HEK293 (cell line): ENCODE measurements at regions not wholly inside any gene's neighbourhood (a gene's known extent, or its start where the extent isn't known, plus 50 kb on each side); places are given as distances from the start of the nearest gene placed in this dataset.

ENCODE experiments used
- CTCF ChIA-PET: fragments of 350-600 bp; formaldehyde crosslinking; extraction: SDS; loops from one replicate; lab custom pipeline; 2021; ENCODE audit warnings: antibody characterized with exemption; lab: Yijun Ruan, JAX
- POLR2A ChIA-PET: fragments of 300-600 bp; formaldehyde crosslinking; extraction: SDS; loops from one replicate; lab custom pipeline; 2020; ENCODE audit warnings: antibody characterized with exemption, inconsistent platforms; lab: Yijun Ruan, JAX
- H3K27ac ChIP-seq: fragments of 200-500 bp; sonication (Bioruptor generic); 2 replicates; pipeline ENCODE4 v1.5.1; 2014; ENCODE audit warnings: low read depth, low read length, control low read depth, inconsistent platforms; ENCODE audit errors: extremely low read depth
- H3K36me3 ChIP-seq, 2 experiments: fragments of 200-500 bp in 1 of 2; sonication (Bioruptor generic) in 1 of 2; 1 replicate in 1 of 2; 2 replicates in 1 of 2; pipeline ENCODE4 v1.5.1; 2014 to 2017; ENCODE audit warnings: inconsistent platforms in 2 of 2, low read length in 2 of 2; ENCODE audit not compliant: control insufficient read depth in 2 of 2, insufficient read depth in 1 of 2
- H3K4me1 ChIP-seq: fragments of 200-500 bp; sonication (Bioruptor generic); 2 replicates; pipeline ENCODE4 v1.5.1; 2014; ENCODE audit warnings: mild to moderate bottlenecking, low read length, inconsistent platforms; ENCODE audit not compliant: control insufficient read depth, insufficient read depth
- H3K4me3 ChIP-seq: 2 replicates; pipeline ENCODE4 v1.5.1; 2011; ENCODE audit warnings: low read depth, mild to moderate bottlenecking, control low read depth, low read length, moderate library complexity
- H3K9me3 ChIP-seq: fragments of 200-500 bp; sonication (Bioruptor generic); 2 replicates; pipeline ENCODE4 v1.5.1; 2014; ENCODE audit warnings: low read depth, low read length, inconsistent platforms; ENCODE audit not compliant: control insufficient read depth, insufficient read depth
- ELK4 ChIP-seq: IDR thresholded peaks from 2 replicates; pipeline ENCODE4 v1.6.1; 2011; ENCODE audit warnings: mild to moderate bottlenecking, low read depth, low read length, borderline replicate concordance
- GLI4 ChIP-seq: fragments of 450-650 bp; formaldehyde crosslinking; IDR thresholded peaks from 2 replicates; pipeline ENCODE4 v1.5.1; 2016; ENCODE audit warnings: missing biosample characterization, missing genetic modification characterization
- KLF7 ChIP-seq: fragments of 450-650 bp; formaldehyde crosslinking; IDR thresholded peaks from 2 replicates; pipeline ENCODE4 v1.5.1; 2016; ENCODE audit warnings: missing biosample characterization, missing genetic modification characterization, borderline replicate concordance
- OSR2 ChIP-seq: fragments of 450-650 bp; formaldehyde crosslinking; IDR thresholded peaks from 2 replicates; pipeline ENCODE4 v1.5.1; 2016; ENCODE audit warnings: missing biosample characterization, missing genetic modification characterization
- SALL2 ChIP-seq: fragments of 450-650 bp; formaldehyde crosslinking; IDR thresholded peaks from 2 replicates; pipeline ENCODE4 v1.5.0; 2017; ENCODE audit warnings: missing biosample characterization, mild to moderate bottlenecking, missing genetic modification characterization, borderline replicate concordance
- SCRT2 ChIP-seq: fragments of 450-650 bp; formaldehyde crosslinking; IDR thresholded peaks from 2 replicates; pipeline ENCODE4 v1.5.1; 2016; ENCODE audit warnings: missing biosample characterization, missing genetic modification characterization
- ZBTB1 ChIP-seq: fragments of 450-650 bp; formaldehyde crosslinking; IDR thresholded peaks from 2 replicates; pipeline ENCODE4 v1.5.1; 2016; ENCODE audit warnings: missing biosample characterization, missing genetic modification characterization
- ZFHX2 ChIP-seq: fragments of 450-650 bp; formaldehyde crosslinking; conservative IDR thresholded peaks from 2 replicates; pipeline ENCODE4 v1.5.1; 2016; ENCODE audit warnings: missing biosample characterization, missing genetic modification characterization
- ZNF138 ChIP-seq: fragments of 450-650 bp; formaldehyde crosslinking; IDR thresholded peaks from 2 replicates; pipeline ENCODE4 v1.5.1; 2016; ENCODE audit warnings: missing biosample characterization, missing genetic modification characterization, borderline replicate concordance
- ZNF155 ChIP-seq: fragments of 450-650 bp; formaldehyde crosslinking; IDR thresholded peaks from 2 replicates; pipeline ENCODE4 v1.5.1; 2016; ENCODE audit warnings: missing biosample characterization, missing genetic modification characterization
- ZNF184 ChIP-seq: fragments of 450-650 bp; IDR thresholded peaks from 2 replicates; pipeline ENCODE4 v1.5.1; 2018; ENCODE audit warnings: missing biosample characterization, mild to moderate bottlenecking, missing genetic modification characterization
- ZNF239 ChIP-seq: fragments of 450-650 bp; formaldehyde crosslinking; IDR thresholded peaks from 2 replicates; pipeline ENCODE4 v1.5.1; 2016; ENCODE audit warnings: missing biosample characterization, missing genetic modification characterization
- ZNF274 ChIP-seq, 2 experiments: fragments of 200-500 bp in 1 of 2; fragments of 450-650 bp in 1 of 2; sonication (Bioruptor generic) in 1 of 2; formaldehyde crosslinking in 1 of 2; IDR thresholded peaks; 2 replicates each; pipeline versions ENCODE4 v1.5.1 to v1.6.1; 2014 to 2016; ENCODE audit warnings: borderline replicate concordance in 1 of 2, inconsistent platforms in 1 of 2, low read length in 1 of 2, missing biosample characterization in 1 of 2, missing genetic modification characterization in 1 of 2
- ZNF324 ChIP-seq: fragments of 450-650 bp; formaldehyde crosslinking; IDR thresholded peaks from 2 replicates; pipeline ENCODE4 v1.5.1; 2016; ENCODE audit warnings: missing biosample characterization, missing genetic modification characterization
- ZNF423 ChIP-seq: fragments of 450-650 bp; formaldehyde crosslinking; IDR thresholded peaks from 2 replicates; pipeline ENCODE4 v1.5.1; 2016; ENCODE audit warnings: missing biosample characterization, missing genetic modification characterization
- ZNF426 ChIP-seq: fragments of 450-650 bp; formaldehyde crosslinking; IDR thresholded peaks from 2 replicates; pipeline ENCODE4 v1.5.1; 2017; ENCODE audit warnings: missing biosample characterization, missing genetic modification characterization, mild to moderate bottlenecking, inconsistent platforms, moderate library complexity
- ZNF544 ChIP-seq: fragments of 450-650 bp; formaldehyde crosslinking; IDR thresholded peaks from 2 replicates; pipeline ENCODE4 v1.5.0; 2017; ENCODE audit warnings: missing biosample characterization, missing genetic modification characterization
- ZNF629 ChIP-seq: fragments of 450-650 bp; formaldehyde crosslinking; IDR thresholded peaks from 2 replicates; pipeline ENCODE4 v1.5.1; 2017; ENCODE audit warnings: missing biosample characterization, missing genetic modification characterization
- ZNF701 ChIP-seq: fragments of 450-650 bp; formaldehyde crosslinking; IDR thresholded peaks from 2 replicates; pipeline ENCODE4 v1.5.1; 2016; ENCODE audit warnings: missing biosample characterization, missing genetic modification characterization
- ZNF707 ChIP-seq: fragments of 450-650 bp; formaldehyde crosslinking; IDR thresholded peaks from 2 replicates; pipeline ENCODE4 v1.5.1; 2016; ENCODE audit warnings: missing biosample characterization, missing genetic modification characterization
- ZNF747 ChIP-seq: fragments of 450-650 bp; formaldehyde crosslinking; IDR thresholded peaks from 2 replicates; pipeline ENCODE4 v1.5.1; 2016; ENCODE audit warnings: missing biosample characterization, missing genetic modification characterization
- ZNF76 ChIP-seq: fragments of 450-650 bp; formaldehyde crosslinking; IDR thresholded peaks from 2 replicates; pipeline ENCODE4; 2016; ENCODE audit warnings: low read depth, missing biosample characterization, missing genetic modification characterization, borderline replicate concordance
- TF ChIP-seq, protein P1 (sequence below): fragments of 450-650 bp; formaldehyde crosslinking; IDR thresholded peaks from 2 replicates; pipeline ENCODE4 v1.5.0; 2017; ENCODE audit warnings: missing biosample characterization, missing genetic modification characterization, borderline replicate concordance

DNA sequence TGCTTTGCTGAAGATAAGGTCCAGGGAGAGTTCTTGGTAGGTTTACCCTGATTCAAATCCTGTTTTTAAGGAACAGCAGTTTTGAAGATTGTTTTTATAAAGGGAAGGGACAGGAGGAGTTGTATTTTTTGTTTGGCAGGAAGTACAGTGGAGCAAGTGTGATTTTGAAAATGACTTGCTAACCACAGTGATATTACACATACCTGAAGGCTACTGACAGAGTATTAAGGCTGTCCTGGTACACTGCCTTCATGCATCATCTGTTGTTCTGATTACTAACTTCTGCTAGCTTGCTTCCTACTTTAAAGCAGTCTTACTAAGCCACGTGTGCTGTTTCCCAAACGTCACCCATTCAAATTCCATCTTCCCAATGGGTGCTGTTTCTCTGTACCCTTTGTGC is 559.5 kb upstream of the SGCD start:
- ChIA-PET POLR2A (no interaction called here), CTCF (no interaction called here)
- Histone ChIP-seq H3K4me3 (no peak overlapping the region), H3K9me3 (no peaks in the 10 kb centered on the region), H3K36me3 (no peaks in the 10 kb centered on the region), H3K4me1 (no peaks in the 10 kb centered on the region), H3K27ac (no peak overlapping the region)
- TF ChIP-seq ZNF76 (tag by site-specific recombination) = no peak
- TF ChIP-seq ELK4 = no peak
- TF ChIP-seq SALL2 = no peak
- no peak for TF ChIP-seq GLI4 (tag by site-specific recombination)
- no peak for TF ChIP-seq ZFHX2
- no peak for TF ChIP-seq ZBTB1
- TF ChIP-seq ZNF239 = no peak
- no peak for TF ChIP-seq ZNF138 (tag by site-specific recombination)
- no peak for TF ChIP-seq ZNF747 (tag by site-specific recombination)
- TF ChIP-seq ZNF701 = no peak

- no peaks in the 10 kb centered on the region for H3K36me3 ChIP-seq
- CTCF ChIA-PET = no interaction called here
- no peak for TF ChIP-seq ZNF324 (tag by site-specific recombination)
- TF ChIP-seq SCRT2 = peak; percentile 33; the same call in 1 of the 2 replicates
- TF ChIP-seq, all 188 proteins: peak for 1
- Histone ChIP-seq H3K9me3 (no peaks in the 10 kb centered on the region), H3K4me1 (no peaks in the 10 kb centered on the region), H3K27ac (no peak overlapping the region), H3K4me3 (no peak overlapping the region)
- POLR2A ChIA-PET = no interaction called here
Observed at GRCh38 chr5:155768332-155768731, 558.6 kb upstream of the SGCD start.

DNA sequence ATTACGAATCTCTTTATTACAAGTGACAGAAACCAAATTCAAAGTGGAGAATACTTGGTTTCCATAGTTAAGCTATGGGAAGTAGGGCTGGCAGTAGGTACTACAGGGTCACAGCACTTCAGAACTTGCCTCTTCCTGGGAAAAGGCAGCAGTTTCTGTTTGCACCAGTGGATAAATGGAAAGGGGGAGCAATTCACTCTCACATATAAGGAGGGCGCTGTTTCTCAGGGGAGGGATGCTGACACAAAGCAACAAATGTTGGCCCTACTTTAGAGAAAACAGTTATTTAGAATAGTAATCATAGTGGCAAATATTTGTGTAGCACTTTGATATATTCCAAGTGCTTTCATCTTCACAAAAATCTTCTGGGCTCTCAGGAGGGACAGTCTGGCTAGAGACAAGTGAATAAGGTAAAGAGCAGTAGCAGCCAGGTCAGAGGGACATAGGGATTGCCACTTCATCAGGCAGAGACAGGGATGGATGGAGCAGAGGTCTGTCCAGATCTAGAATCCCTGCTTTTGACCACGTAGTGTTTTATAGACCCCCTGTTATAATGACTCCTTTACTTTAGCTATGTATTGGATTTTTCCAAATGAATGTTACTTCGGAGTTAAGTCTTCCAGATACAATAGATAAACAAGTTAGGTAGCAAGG is 554.8 kb upstream of the SGCD start:
- TF ChIP-seq ZNF544 (tag by site-specific recombination) (no peak), ZNF707 (tag by site-specific recombination) (no peak), ZNF184 (tag by site-specific recombination) (no peak), ZNF629 (no peak), ZNF274 (IDR thresholded peaks at IDR 0.05; ENCODE audit: low read length) (no peak), ZNF274 (tag by site-specific recombination; IDR thresholded peaks at IDR 0.05; ENCODE audit: borderline replicate concordance) (no peak), ZNF426 (no peak), ZNF155 (no peak), OSR2 (no peak), ZNF423 (tag by site-specific recombination) (no peak), KLF7 (no peak)
- TF ChIP-seq, protein P1, sequence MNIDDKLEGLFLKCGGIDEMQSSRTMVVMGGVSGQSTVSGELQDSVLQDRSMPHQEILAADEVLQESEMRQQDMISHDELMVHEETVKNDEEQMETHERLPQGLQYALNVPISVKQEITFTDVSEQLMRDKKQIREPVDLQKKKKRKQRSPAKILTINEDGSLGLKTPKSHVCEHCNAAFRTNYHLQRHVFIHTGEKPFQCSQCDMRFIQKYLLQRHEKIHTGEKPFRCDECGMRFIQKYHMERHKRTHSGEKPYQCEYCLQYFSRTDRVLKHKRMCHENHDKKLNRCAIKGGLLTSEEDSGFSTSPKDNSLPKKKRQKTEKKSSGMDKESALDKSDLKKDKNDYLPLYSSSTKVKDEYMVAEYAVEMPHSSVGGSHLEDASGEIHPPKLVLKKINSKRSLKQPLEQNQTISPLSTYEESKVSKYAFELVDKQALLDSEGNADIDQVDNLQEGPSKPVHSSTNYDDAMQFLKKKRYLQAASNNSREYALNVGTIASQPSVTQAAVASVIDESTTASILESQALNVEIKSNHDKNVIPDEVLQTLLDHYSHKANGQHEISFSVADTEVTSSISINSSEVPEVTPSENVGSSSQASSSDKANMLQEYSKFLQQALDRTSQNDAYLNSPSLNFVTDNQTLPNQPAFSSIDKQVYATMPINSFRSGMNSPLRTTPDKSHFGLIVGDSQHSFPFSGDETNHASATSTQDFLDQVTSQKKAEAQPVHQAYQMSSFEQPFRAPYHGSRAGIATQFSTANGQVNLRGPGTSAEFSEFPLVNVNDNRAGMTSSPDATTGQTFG (tag by site-specific recombination) = no peak
- H3K27ac ChIP-seq = no peak overlapping the region
- H3K4me1 ChIP-seq = no peaks in the 10 kb centered on the region
- H3K4me3 ChIP-seq = no peak overlapping the region
- ChIA-PET CTCF (no interaction called here), POLR2A (no interaction called here)
- no peaks in the 10 kb centered on the region for H3K36me3 ChIP-seq
- no peaks in the 10 kb centered on the region for H3K9me3 ChIP-seq
